Posterior vena cava (tissue), 2 donors: ENCODE measurements at regions not wholly inside any gene's neighbourhood (a gene's known extent, or its start where the extent isn't known, plus 50 kb on each side); places are given as distances from the start of the nearest gene placed in this dataset.

Experiments used
- DNase-seq: peaks from one replicate; pipeline ENCODE4 v3.0.0-alpha.2; 2020; ENCODE audit warnings: low spot score
- intact Hi-C, 2 donors: fragments of 100-400 bp; cut with DNase I; formaldehyde crosslinking; loops; one replicate each; pipeline versions ENCODE4 v1.14.1 to v1.14.2; 2022 to 2023
- donor health status: DM: yes; HTN: yes; CAD: no.
- donor health status: DM: yes; HTN: yes; CAD: no.

GRCh38 chr2:104539649-104540048 is 314.3 kb upstream of the POU3F3 start:
- intact Hi-C loops, result no loop called here
- DNase-seq, result no peak

- no peak for DNase-seq
- intact Hi-C loops, result no loop called here
These were observed 308.9 kb upstream of the POU3F3 start for GRCh38 chr2:104545055-104545454.

GRCh38 chr2:104546537-104546936 is 307.4 kb upstream of the POU3F3 start:
- no peak for DNase-seq
- intact Hi-C loops, result no loop called here

- intact Hi-C loops, result no loop called here
- DNase-seq, result no peak
These were observed 306.7 kb upstream of the POU3F3 start for GRCh38 chr2:104547221-104547620.

- no peak for DNase-seq
- intact Hi-C loops, result no loop called here
These were observed 292.7 kb upstream of the POU3F3 start for GRCh38 chr2:104561251-104561650.

GRCh38 chr2:104562537-104562936 is 291.4 kb upstream of the POU3F3 start:
- intact Hi-C loops, result no loop called here
- no peak for DNase-seq

- intact Hi-C loops, result no loop called here
- DNase-seq, result no peak
These were observed 290.4 kb upstream of the POU3F3 start for GRCh38 chr2:104563398-104563996.

- no peak for DNase-seq
- intact Hi-C loops, result no loop called here
These were observed 285.7 kb upstream of the POU3F3 start for GRCh38 chr2:104568247-104568646.

- no peak for DNase-seq
- intact Hi-C loops, result no loop called here
These were observed 283.7 kb upstream of the POU3F3 start for GRCh38 chr2:104570259-104570658.

GRCh38 chr2:104572834-104573233 is 281.1 kb upstream of the POU3F3 start:
- DNase-seq, result no peak
- intact Hi-C loops, result no loop called here

GRCh38 chr2:104574367-104574766 is 279.5 kb upstream of the POU3F3 start:
- no peak for DNase-seq
- intact Hi-C loops, result no loop called here

GRCh38 chr2:104577143-104577542 is 276.8 kb upstream of the POU3F3 start:
- intact Hi-C loops, result no loop called here
- DNase-seq, result no peak

GRCh38 chr2:104582471-104582870 is 271.4 kb upstream of the POU3F3 start:
- no peak for DNase-seq
- intact Hi-C loops, result no loop called here

- no peak for DNase-seq
- intact Hi-C loops, result no loop called here
These were observed 270.1 kb upstream of the POU3F3 start for GRCh38 chr2:104583811-104584210.

GRCh38 chr2:104584393-104584792 is 269.5 kb upstream of the POU3F3 start:
- intact Hi-C loops, result no loop called here
- no peak for DNase-seq

- intact Hi-C loops, result no loop called here
- no peak for DNase-seq
These were observed 258.3 kb upstream of the POU3F3 start for GRCh38 chr2:104595576-104595975.

- DNase-seq, result no peak
- intact Hi-C loops, result no loop called here
These were observed 256.0 kb upstream of the POU3F3 start for GRCh38 chr2:104597942-104598341.

GRCh38 chr2:104598636-104599035 is 255.3 kb upstream of the POU3F3 start:
- DNase-seq, result no peak
- intact Hi-C loops, result no loop called here

GRCh38 chr2:104599787-104600510 is 254.0 kb upstream of the POU3F3 start:
- no peak for DNase-seq
- intact Hi-C loops, result no loop called here

- intact Hi-C loops, result no loop called here
- DNase-seq, result no peak
These were observed 247.9 kb upstream of the POU3F3 start for GRCh38 chr2:104606056-104606455.

- DNase-seq, result no peak
- intact Hi-C loops, result no loop called here
These were observed 237.1 kb upstream of the POU3F3 start for GRCh38 chr2:104616856-104617255.
